Osteoblast (primary cell): ENCODE measurements at regions not wholly inside any gene's neighbourhood (a gene's known extent, or its start where the extent isn't known, plus 50 kb on each side); places are given as distances from the start of the nearest gene placed in this dataset.
A peak's percentile ranks its signal among the peaks of the same experiment; 100 is the strongest.

Source experiments
- DNase-seq: peaks from one replicate; pipeline ENCODE4 v3.0.0; 2011; ENCODE audit warnings: low spot score, mixed read lengths; ENCODE audit not compliant: insufficient read length; ENCODE audit errors: missing footprints
- H2AFZ ChIP-seq: 2 replicates; pipeline ENCODE4 v1.6.0; 2011; ENCODE audit warnings: mild to moderate bottlenecking, low read length
- H3K27ac ChIP-seq: 2 replicates; pipeline ENCODE4 v1.5.1; 2011; ENCODE audit warnings: mild to moderate bottlenecking, low read depth, low read length, moderate library complexity
- H3K27me3 ChIP-seq: 2 replicates; pipeline ENCODE4 v1.6.0; 2012; ENCODE audit warnings: mild to moderate bottlenecking, control low read depth, inconsistent platforms, low read length, moderate library complexity; ENCODE audit not compliant: insufficient read depth
- H3K36me3 ChIP-seq: 2 replicates; pipeline ENCODE4 v1.5.1; 2011; ENCODE audit warnings: mild to moderate bottlenecking, low read length, control low read depth, moderate library complexity; ENCODE audit not compliant: insufficient read depth
- H3K4me1 ChIP-seq: 2 replicates; pipeline ENCODE4 v1.5.1; 2011; ENCODE audit warnings: mild to moderate bottlenecking, low read length, control low read depth, moderate library complexity; ENCODE audit not compliant: insufficient read depth
- H3K4me2 ChIP-seq: 2 replicates; pipeline ENCODE4 v1.6.0; 2011; ENCODE audit warnings: mild to moderate bottlenecking, low read length; ENCODE audit not compliant: insufficient read depth
- H3K4me3 ChIP-seq: fragments of 200-600 bp; sonication (generic); 3 replicates; pipeline ENCODE4 v1.5.1; 2012; ENCODE audit warnings: mild to moderate bottlenecking, low read length, inconsistent platforms; ENCODE audit not compliant: insufficient read depth
- H3K79me2 ChIP-seq: 2 replicates; pipeline ENCODE4 v1.6.0; 2012; ENCODE audit warnings: mild to moderate bottlenecking, low read length, control low read depth, inconsistent platforms; ENCODE audit not compliant: insufficient read depth
- H3K9me3 ChIP-seq: 2 replicates; pipeline ENCODE4 v1.5.1; 2011; ENCODE audit warnings: low read depth, low read length, control low read depth
- H4K20me1 ChIP-seq: 2 replicates; pipeline ENCODE4 v1.6.0; 2012; ENCODE audit warnings: mild to moderate bottlenecking, low read length, control low read depth; ENCODE audit not compliant: insufficient read depth
- TF ChIP-seq, protein P1 (sequence below): IDR thresholded peaks from 2 replicates; pipeline ENCODE4 v1.5.1; 2011; ENCODE audit warnings: mild to moderate bottlenecking, low read depth, low read length, moderate library complexity; ENCODE audit errors: extremely low read depth

GRCh38 chr4:20416800-20417199 lies 165.1 kb downstream of the SLIT2 start:
- H3K79me2 ChIP-seq = peaks cover 32% of the 10 kb centered on the region
- H3K36me3 ChIP-seq = no peaks in the 10 kb centered on the region
- H4K20me1 ChIP-seq = no peaks in the 10 kb centered on the region
- no peak overlapping the region for H3K4me2 ChIP-seq
- no peak overlapping the region for H3K4me3 ChIP-seq
- TF ChIP-seq, protein P1, sequence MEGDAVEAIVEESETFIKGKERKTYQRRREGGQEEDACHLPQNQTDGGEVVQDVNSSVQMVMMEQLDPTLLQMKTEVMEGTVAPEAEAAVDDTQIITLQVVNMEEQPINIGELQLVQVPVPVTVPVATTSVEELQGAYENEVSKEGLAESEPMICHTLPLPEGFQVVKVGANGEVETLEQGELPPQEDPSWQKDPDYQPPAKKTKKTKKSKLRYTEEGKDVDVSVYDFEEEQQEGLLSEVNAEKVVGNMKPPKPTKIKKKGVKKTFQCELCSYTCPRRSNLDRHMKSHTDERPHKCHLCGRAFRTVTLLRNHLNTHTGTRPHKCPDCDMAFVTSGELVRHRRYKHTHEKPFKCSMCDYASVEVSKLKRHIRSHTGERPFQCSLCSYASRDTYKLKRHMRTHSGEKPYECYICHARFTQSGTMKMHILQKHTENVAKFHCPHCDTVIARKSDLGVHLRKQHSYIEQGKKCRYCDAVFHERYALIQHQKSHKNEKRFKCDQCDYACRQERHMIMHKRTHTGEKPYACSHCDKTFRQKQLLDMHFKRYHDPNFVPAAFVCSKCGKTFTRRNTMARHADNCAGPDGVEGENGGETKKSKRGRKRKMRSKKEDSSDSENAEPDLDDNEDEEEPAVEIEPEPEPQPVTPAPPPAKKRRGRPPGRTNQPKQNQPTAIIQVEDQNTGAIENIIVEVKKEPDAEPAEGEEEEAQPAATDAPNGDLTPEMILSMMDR = no peak
- H2AFZ ChIP-seq = no peak overlapping the region
- H3K27ac ChIP-seq = no peak overlapping the region
- H3K27me3 ChIP-seq = no peaks in the 10 kb centered on the region
- no peak for DNase-seq
- H3K4me1 ChIP-seq = peaks cover 5% of the 10 kb centered on the region
- no peaks in the 10 kb centered on the region for H3K9me3 ChIP-seq

DNA sequence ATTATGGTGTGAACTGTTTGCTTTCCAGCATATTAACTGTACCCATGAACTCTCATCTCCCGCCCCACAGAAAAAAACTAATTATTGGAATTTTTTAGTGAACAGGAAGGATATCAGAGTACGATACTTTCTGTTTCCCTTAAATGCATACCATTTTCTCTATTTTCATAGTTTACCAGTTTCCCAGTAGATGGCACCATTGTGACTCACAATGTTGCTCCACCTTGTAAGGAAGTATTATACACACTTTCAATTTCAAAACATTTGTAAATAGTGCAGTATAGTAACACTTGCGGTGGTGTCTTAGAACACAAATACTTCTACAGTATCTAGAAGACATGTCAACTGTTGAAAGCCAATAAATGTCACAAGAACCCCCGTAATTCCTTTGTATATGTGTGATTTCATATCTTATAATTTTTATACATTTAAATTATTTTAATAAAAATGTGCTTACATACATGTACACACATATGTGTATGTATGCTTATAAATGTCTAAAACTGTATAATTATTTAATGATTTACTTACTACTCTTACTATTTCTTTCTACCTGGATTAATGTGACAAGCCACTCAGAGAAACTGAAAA lies 167.3 kb downstream of the SLIT2 start:
- Histone ChIP-seq H3K36me3 (no peaks in the 10 kb centered on the region), H3K4me2 (peak overlapping the region; percentile 67), H3K27ac (peak overlapping the region; percentile 33), H3K9me3 (no peaks in the 10 kb centered on the region), H3K79me2 (peaks cover 25% of the 10 kb centered on the region), H3K27me3 (no peaks in the 10 kb centered on the region), H4K20me1 (no peaks in the 10 kb centered on the region), H3K4me1 (peaks cover 11% of the 10 kb centered on the region), H2AFZ (peak overlapping the region; percentile 1), H3K4me3 (peak overlapping the region; percentile 60)
- TF ChIP-seq, protein P1 = peak; percentile 59
- no peak for DNase-seq

- Histone ChIP-seq H3K79me2 (peaks cover 26% of the 10 kb centered on the region), H3K4me2 (no peak overlapping the region), H3K4me3 (no peak overlapping the region), H3K27me3 (no peaks in the 10 kb centered on the region), H3K27ac (no peak overlapping the region), H3K4me1 (peaks cover 11% of the 10 kb centered on the region), H2AFZ (no peak overlapping the region), H4K20me1 (no peaks in the 10 kb centered on the region), H3K9me3 (no peaks in the 10 kb centered on the region), H3K36me3 (no peaks in the 10 kb centered on the region)
- TF ChIP-seq, protein P1 = no peak
- no peak for DNase-seq
These were observed 169.4 kb downstream of the SLIT2 start for GRCh38 chr4:20420916-20421602.

- no peak overlapping the region for H3K4me2 ChIP-seq
- H2AFZ ChIP-seq = no peak overlapping the region
- no peaks in the 10 kb centered on the region for H3K27me3 ChIP-seq
- H3K79me2 ChIP-seq = peaks cover 28% of the 10 kb centered on the region
- TF ChIP-seq, protein P1 = no peak
- no peaks in the 10 kb centered on the region for H3K36me3 ChIP-seq
- no peak for DNase-seq
- peaks cover 11% of the 10 kb centered on the region for H3K4me1 ChIP-seq
- no peak overlapping the region for H3K4me3 ChIP-seq
- H3K27ac ChIP-seq = no peak overlapping the region
- no peaks in the 10 kb centered on the region for H4K20me1 ChIP-seq
- no peaks in the 10 kb centered on the region for H3K9me3 ChIP-seq
These were observed 169.9 kb downstream of the SLIT2 start for GRCh38 chr4:20421603-20421985.
